GM18951 (cell line): ENCODE measurements at regions not wholly inside any gene's neighbourhood (a gene's known extent, or its start where the extent isn't known, plus 50 kb on each side); places are given as distances from the start of the nearest gene placed in this dataset.
"Not testable (repeated sequence)": the region's sequence is repeated elsewhere in the genome, so short reads cannot be mapped to it uniquely, and the experiment has no call there.

Source experiments
- POLR2A ChIP-seq: IDR thresholded peaks from 4 replicates; pipeline ENCODE4 v1.6.1; 2011; ENCODE audit warnings: mild to moderate bottlenecking; ENCODE audit not compliant: insufficient read length, insufficient read depth; ENCODE audit errors: extremely low read depth
- in situ Hi-C: fragments of 300-500 bp; cut with MboI; formaldehyde crosslinking; loops from one replicate; pipeline ENCODE4 v1.12.0; 2022; ENCODE audit warnings: low sequenced_read_pairs, mixed read lengths, inconsistent platforms; ENCODE audit not compliant: unreplicated experiment

DNA sequence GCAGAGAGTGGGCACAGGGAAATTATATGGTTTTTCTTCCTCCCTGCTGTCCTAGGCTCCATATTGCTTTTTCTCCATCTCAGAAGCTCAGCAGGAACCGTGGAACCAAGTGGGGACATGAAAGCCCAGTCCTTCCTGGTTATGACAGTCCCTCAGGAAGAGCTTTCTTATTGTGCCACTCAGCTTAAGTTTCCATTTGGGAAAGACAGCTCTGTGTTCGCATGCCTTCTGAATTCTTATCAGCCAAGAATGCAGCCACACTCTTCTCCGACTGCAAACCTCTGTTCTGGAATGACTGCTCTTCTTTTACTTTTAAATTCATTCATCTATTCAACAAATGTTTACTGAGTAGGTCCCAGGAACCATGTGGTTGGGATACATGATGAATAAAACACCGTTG lies 58.0 kb upstream of the PPARGC1A start:
- TF ChIP-seq POLR2A, result no peak
- in situ Hi-C loops, result no loop called here

DNA sequence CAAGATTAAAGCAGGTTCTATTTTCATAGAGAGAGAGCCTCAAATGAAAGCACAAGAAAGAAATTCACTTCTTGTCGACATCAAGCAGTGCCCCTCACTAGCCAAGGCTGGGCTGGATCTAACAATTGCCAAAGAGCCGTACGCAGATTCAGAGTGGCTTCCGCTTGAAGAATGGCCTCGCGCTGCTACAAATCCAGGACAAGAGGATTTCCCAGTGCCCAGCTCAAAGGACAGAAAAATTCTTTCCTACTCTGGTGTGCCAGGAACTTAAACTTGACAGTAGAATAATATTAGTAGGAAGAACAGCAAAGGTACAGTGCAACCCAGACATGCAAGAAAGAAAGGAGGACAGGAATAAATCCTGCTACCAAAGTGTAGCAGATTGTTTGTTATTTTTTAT lies 56.5 kb upstream of the PPARGC1A start:
- in situ Hi-C loops, result no loop called here
- TF ChIP-seq POLR2A, result no peak

DNA sequence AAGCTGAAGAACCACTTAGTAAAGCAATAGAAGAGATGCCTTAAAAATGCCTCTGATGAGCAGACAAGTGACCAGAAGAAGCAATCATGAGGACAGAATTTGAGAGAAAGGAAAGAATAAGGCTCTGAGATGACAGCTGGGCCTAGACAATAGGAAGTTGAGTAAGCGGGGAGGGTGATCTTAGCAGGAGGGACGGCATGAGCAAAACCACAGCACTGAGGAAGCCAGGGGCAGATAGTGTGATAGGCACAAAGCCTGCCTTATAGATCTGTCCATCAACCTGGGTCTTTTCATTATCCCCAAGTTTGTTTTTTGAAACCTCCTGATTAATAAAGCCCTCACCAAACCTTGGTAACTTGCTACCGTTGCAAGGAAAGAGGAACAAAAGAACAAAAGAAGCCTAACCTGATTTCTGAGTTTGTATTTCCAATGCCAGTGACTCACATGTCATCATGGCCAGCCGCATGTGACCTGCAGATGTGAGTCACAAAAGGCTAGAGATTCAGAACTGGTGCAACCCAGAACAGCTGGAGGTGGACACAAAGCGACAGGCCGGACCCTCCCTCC lies 55.7 kb upstream of the PPARGC1A start:
- TF ChIP-seq POLR2A, result no peak
- in situ Hi-C loops, result no loop called here

DNA sequence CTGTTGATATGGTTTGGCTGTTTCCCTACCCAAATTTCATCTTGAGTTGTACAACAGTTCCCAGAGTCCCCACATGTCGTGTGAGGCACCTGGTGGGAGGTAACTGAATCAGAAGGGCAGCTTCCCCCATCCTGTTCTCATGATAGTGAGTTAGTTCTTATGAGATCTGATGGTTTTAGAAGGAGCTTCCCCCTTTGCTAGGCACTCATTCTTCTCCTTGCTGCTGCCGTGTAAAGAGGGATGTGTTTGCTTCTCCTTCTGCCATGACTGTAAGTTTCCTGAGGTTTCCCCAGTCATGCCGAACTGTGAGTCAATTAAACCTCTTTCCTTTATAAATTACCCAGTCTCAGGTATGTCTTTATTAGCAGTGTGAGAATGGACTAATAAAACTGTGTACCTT lies 54.7 kb upstream of the PPARGC1A start:
- in situ Hi-C loops, result not testable (repeated sequence)

DNA sequence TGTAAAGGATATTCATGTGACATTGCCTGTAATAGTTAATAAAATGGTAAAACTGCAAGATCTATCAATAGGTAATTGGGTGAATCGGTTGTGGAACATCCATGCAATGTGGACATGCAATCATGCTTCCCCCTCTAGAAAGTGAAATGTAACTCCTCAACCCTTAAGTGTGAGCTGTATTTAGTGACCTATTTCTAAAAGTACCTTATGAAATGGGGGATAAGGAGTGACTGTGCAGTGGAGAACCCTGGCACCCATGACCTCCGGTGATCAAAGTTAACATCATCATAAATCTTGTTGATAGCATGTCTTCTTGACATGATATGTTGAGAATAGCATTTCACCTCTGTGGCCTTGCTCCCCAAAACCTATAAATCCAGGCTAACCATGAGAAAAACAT lies 53.6 kb upstream of the PPARGC1A start:
- TF ChIP-seq POLR2A, result no peak
- in situ Hi-C loops, result no loop called here

DNA sequence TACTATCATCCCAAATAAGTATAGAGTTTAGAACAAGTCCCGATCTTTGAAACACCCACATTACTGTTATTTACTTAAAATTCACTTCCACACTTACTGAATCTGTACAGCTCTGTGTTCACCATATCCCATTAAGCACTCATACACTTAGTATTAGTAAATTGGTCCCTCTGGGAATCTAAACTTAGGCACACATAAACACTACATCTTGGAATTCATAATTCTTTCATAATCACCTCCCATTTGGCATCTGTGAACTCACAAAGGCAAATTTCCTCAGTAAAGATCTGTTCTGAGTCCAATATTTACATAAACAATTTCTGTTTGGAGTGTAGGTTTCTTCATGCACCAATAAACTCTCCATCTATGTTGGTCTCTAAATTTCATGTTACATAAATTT lies 52.6 kb upstream of the PPARGC1A start:
- no peak for TF ChIP-seq POLR2A
- in situ Hi-C loops, result no loop called here
